ENCODE measurements at regions not wholly inside any gene's neighbourhood (a gene's known extent, or its start where the extent isn't known, plus 50 kb on each side); places are given as distances from the start of the nearest gene placed in this dataset.

DNA sequence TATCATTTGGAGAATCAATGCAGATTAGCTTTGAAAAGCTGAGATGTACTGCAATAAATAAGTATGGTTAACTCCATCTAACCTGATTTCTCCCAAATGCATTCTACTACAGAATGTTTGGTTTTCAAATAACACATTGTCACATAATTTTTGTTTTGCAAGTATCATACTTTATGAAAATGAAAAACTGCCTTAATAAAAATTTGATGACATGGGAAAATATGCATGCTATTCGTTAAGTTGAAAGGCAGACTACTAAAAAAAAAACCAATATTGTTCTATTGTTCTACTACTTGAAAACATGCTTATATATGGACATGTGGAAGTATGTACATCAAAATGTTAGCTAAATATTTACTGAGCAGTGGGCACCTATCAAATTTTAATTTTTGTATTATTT, 668.9 kb downstream of the HTR1A start:
- TF ChIP-seq, protein P1, sequence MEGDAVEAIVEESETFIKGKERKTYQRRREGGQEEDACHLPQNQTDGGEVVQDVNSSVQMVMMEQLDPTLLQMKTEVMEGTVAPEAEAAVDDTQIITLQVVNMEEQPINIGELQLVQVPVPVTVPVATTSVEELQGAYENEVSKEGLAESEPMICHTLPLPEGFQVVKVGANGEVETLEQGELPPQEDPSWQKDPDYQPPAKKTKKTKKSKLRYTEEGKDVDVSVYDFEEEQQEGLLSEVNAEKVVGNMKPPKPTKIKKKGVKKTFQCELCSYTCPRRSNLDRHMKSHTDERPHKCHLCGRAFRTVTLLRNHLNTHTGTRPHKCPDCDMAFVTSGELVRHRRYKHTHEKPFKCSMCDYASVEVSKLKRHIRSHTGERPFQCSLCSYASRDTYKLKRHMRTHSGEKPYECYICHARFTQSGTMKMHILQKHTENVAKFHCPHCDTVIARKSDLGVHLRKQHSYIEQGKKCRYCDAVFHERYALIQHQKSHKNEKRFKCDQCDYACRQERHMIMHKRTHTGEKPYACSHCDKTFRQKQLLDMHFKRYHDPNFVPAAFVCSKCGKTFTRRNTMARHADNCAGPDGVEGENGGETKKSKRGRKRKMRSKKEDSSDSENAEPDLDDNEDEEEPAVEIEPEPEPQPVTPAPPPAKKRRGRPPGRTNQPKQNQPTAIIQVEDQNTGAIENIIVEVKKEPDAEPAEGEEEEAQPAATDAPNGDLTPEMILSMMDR (IDR thresholded peaks at IDR 0.05; ENCODE audit: low read depth, low read length) = no peak
- no peak for TF ChIP-seq POLR2A (IDR thresholded peaks at IDR 0.05; ENCODE audit: extremely low read depth, insufficient read length)
